ENCODE measurements at regions not wholly inside any gene's neighbourhood (a gene's known extent, or its start where the extent isn't known, plus 50 kb on each side); places are given as distances from the start of the nearest gene placed in this dataset.
A peak's percentile ranks its signal among the peaks of the same experiment; 100 is the strongest.
"Not testable (repeated sequence)": the region's sequence is repeated elsewhere in the genome, so short reads cannot be mapped to it uniquely, and the experiment has no call there.

DNA sequence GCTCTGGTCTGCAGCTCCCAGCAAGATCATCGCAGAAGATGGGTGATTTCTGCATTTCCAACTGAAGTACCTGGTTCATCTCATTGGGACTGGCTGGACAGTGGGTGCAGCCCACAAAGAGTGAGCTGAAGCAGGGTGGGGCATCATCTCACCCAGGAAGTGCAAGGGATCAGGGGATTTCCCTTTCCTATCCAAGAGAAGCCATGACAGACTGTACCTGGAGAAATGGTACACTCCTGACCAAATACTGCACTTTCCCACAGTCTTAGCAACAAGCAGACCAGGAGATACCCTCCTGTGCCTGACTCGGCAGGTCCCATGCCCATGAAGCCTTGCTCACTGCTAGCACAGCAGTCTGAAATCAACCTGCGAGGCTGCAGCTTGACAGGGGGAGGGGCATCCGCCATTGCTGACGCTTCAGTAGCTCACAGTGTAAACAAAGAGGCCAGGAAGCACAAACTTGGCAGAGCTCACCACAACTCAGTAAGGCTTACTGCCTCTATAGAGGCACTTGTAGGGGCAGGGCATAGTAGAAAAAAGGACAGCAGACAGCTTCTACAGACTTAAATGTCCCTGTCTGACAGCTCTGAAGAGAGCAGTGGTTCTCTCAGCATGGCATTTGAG lies 60.5 kb downstream of the AREG start:
- not testable (repeated sequence) for DNase-seq

DNA sequence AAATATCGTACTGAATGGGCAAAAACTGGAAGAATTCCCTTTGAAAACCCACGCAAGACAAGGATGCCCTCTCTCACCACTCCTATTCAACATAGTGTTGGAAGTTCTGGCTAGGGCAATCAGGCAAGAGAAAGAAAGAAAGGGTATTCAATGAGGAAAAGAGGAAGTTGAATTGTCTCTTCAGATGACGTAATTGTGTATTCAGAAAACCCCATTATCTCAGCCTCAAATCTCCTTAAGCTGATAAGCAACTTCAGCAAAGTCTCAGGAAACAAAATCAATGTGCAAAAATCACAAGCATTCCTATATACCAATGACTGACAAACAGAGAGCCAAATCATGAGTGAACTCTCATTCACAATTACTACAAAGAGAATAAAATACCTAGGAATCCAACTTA lies 64.4 kb downstream of the AREG start:
- DNase-seq, result peak; percentile 43 to 74 (median 63)

DNA sequence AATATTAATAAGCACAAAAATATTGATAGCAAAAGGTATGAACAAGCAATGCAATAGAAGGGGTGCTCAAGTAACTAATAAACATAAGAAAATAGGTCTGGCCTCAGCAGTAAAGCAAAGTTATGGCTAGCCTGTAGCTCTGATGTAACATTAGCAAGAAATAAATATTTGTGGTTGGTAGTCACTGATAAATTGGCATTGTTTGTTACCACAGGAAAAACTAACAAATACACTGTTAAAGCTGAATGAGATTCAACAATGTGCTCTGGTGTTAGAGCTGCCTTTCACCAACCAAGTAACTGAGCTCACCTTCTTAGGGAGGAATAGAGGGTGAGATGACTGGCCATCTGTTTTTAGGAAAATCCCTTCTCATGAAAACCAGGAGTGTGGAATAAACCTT lies 71.4 kb downstream of the AREG start:
- no peak for DNase-seq

DNA sequence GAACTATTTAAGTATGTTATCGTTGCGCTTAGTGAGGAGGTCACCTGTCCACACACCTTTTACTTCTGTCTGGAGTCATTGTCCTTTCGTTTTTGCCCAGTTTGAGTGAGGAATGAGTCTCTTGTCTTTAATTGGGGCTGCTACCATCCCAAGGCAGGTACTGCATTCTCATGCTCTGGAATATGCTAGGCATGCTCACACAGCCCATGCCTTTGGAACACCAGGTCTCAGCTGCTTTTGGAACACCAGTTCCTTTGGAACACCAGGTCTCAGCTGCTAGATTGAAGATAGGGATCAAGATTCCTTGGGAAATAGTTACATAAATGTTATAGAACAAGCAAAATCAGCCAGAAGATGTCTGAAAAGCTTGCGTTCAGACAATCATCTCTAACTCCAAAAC lies 73.1 kb downstream of the AREG start:
- DNase-seq, result no peak

DNA sequence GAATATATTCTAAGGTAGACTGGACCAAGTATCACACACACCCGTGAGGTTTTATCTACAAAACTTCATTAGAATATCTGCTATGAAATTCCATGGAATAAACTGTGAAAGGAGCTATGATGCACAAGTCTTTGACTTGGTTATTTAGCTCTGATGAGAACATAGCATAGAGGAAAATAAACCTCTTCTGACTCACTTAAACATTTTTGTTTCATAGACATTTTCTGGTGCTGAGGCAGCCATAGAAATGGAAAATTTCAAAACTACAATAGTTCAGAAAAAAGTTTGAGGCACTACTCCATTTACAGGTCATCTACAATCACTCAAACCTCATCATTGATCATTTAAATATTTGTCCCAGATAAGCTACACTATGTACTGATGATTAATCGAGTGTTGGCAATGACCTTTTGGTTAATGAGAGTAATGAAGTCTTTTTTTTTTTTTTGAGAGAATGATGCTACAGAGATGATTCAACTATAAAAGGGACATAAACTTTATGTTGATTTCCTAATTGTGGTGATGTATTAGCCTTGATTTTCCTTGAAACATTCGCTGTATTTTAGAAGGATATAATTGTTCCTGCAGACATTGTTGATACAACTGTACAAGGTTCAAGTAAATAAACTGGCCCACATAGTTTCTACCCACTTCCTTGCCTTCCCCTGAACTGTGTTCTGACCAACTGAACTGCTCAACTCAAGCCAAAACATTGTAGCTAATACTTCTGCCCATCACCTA lies 77.5 kb downstream of the AREG start:
- no peak for DNase-seq

GRCh38 chr4:74523096-74523495 lies 78.2 kb downstream of the AREG start:
- DNase-seq, result no peak

- DNase-seq, result peak; percentile 31 to 67 (median 53)
Observed at GRCh38 chr4:74524985-74525384, 80.0 kb downstream of the AREG start.

GRCh38 chr4:74527049-74527448 lies 82.1 kb downstream of the AREG start:
- peak in 1 of 3 donors; percentile 10 for DNase-seq

GRCh38 chr4:74528178-74528577 lies 83.2 kb downstream of the AREG start:
- no peak for DNase-seq

DNA sequence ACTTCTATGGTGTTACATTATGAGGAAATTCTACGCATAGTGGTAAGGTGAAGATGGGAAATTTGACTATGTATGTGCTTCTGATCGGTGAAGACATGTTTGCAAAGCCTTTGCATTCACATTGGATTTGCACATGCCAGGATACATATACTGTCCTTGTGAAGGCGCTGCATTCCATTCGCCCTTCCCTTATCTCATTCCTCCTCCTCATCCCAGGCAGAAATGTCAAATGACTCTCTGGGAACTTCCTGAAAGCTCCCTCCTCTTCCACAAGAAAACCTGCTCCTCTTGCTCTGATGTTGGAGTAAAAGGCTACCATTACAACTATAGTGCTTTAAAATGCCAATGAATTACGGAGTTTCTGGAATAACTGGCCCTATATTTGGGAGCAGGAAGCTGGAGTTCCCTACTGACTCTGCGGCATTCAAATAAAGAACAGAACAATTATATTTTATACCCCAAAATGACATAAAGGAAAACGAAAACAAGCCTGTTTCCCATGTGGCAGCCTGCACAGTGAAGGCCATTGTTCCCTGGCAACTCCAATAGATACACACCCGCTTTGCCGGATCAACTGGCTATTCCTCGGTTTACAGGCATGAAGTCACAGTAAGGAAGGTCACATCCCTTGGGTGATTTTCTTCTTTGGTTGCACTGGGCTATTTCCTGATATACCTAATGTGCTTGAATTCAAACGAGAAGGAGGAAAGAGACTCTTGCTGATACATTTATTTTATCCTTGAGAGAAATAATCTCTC lies 84.5 kb downstream of the AREG start:
- DNase-seq, result no peak

DNA sequence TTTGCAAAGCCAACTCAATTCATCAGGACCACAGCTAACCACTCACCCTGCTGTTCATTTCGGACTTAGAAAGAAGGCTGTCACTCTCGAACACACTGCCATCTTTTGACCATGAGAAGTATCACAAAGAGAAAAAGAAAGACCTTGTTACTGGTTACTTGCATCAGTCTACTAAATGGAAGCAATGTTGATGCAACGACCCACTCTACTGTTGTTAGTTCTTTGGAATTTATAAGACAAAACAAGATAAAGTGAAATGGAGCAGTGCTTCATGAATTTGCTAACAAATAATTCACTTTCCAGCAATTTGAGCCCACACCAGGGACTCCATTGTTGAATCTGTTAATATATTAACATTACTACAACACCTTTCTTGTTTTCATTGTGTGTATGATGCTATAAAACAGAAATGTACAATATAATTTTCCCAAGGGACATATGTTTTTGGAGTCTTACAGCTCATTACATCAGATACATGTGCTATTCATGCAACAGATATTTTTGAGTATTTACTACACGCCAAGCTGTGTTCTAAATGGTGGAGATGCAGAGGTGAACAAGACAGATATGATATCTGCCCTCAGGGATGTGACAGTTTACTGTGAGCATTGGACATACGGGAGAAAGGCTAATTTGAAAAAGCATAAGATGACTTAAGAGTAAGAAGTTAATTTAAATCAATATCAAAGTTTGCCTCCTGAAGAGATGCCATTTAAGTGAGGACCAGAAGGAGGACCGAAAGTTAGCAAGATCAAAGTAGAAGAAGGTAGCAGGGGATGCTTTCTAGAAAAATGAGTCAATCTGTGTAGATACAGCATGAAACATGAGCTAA lies 87.2 kb downstream of the AREG start:
- DNase-seq, result peak; percentile 61 to 82 (median 75)

GRCh38 chr4:74534121-74534520 lies 89.2 kb downstream of the AREG start:
- no peak for DNase-seq

GRCh38 chr4:74534936-74535335 lies 90.0 kb downstream of the AREG start:
- DNase-seq, result no peak

DNA sequence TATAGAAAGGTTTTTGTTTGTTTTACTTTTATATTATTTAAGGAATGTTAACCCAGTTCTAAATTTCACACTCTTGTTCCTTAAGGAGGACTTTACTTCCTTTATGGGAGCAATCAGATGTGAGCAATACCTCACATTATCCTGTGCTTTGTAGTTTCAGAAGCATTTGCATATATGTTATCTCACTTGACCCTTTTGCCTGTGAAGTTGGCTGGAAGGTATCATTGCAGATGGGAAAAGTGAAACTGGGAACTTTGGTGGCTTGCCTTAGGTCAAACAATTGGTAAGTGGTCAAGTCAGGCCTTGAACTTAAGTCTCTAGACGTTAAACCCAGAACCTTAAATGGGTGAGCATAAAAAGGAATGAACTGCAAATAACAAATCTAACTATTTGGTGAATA lies 90.6 kb downstream of the AREG start:
- DNase-seq, result no peak

- DNase-seq, result peak; percentile 11 to 36 (median 27)
Observed at GRCh38 chr4:74536557-74536956, 91.6 kb downstream of the AREG start.

- DNase-seq, result no peak
Observed at GRCh38 chr4:74537459-74537858, 92.5 kb downstream of the AREG start.

- peak; percentile 23 to 64 (median 53) for DNase-seq
Observed at GRCh38 chr4:74539044-74539790, 94.3 kb downstream of the AREG start.

- DNase-seq, result no peak
Observed at GRCh38 chr4:74540193-74540592, 95.3 kb downstream of the AREG start.

GRCh38 chr4:74541667-74542066 lies 96.7 kb downstream of the AREG start:
- DNase-seq, result no peak

DNA sequence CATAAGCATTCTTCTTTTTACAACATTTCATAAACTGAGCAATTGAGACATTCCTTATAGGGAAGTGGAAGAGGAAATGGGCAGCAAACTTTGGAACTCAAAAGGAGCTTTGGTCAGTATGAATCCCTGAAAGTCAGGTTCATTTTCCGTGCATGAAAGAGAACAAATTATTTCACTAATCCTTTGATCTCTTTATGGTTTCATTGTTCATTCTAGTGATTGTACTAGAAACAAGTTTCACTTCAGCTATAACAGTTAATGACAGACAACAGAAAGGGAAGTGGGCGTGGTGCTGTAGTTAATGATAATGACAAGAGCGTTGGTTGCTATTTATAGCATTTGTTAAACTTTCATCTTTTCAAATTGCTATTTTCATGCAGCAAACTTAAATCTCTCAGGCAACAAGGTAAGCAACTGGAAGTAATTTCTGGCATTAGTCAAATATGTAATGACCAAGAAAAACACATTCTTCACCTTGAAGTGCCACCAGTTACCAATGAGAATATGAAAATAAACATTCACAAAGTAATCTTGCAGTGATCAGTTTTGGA lies 98.4 kb downstream of the AREG start:
- DNase-seq, result peak; percentile 30 to 57 (median 51)

DNA sequence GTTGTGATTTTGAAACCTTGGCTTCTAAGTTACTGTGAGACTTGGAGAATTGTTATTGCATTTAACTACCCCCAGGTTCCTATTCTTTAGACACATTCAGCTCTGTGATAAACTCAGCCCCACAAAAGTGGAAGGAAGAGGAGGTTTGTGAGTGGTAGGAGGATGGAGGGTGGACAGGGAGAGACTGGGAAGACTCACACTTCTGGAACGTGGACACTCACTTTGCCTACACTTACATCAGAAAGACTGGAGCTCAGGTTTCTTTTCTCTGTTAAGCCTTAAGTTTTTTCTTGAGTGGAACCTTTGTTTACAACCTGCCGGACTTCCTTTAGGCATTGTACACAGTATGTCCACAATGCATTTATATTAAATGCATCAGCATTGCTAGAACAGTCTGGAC lies 99.0 kb downstream of the AREG start:
- DNase-seq, result peak in 1 of 3 donors; percentile 7

All from suppressor macrophage treated with lipopolysaccharide for 1 hour (primary cell).